GM12878 (cell line): ENCODE measurements at regions not wholly inside any gene's neighbourhood (a gene's known extent, or its start where the extent isn't known, plus 50 kb on each side); places are given as distances from the start of the nearest gene placed in this dataset.

Experiments
- ATAC-seq: fragments of 200-7000 bp; cut with Tn5 transposase; 3 replicates; pipeline ENCODE4 v1.9.1; 2020; ENCODE audit warnings: mild to moderate bottlenecking, moderate library complexity
- BruUV-seq: library from RNA; stranded (reverse); fragments of 400-500 nt; replicated peaks from 2 replicates; lab custom pipeline; 2021; lab: Mats Ljungman, UMichigan
- CTCF ChIA-PET: fragments of 300-600 bp; sonication (Branson Sonifier 250); formaldehyde crosslinking; extraction: SDS; loops from one replicate; lab custom pipeline; 2021; ENCODE audit warnings: inconsistent platforms; lab: Yijun Ruan, JAX
- POLR2A ChIA-PET: fragments of 350-600 bp; formaldehyde crosslinking; extraction: SDS; loops from one replicate; lab custom pipeline; 2021; ENCODE audit warnings: inconsistent platforms; lab: Charles Lee
- RAD21 ChIA-PET: fragments of 300-600 bp; sonication (Branson Sonifier 250); formaldehyde crosslinking; loops from one replicate; lab custom pipeline; 2023; ENCODE audit warnings: antibody characterized with exemption; ENCODE audit not compliant: unreplicated experiment; lab: Charles Lee
- SMC1A ChIA-PET: fragments of 300-600 bp; sonication (Branson Sonifier 250); formaldehyde crosslinking; loops from one replicate; lab custom pipeline; 2023; ENCODE audit not compliant: unreplicated experiment, uncharacterized antibody; lab: Charles Lee
- DNase-seq: peaks from one replicate; pipeline ENCODE4 v3.0.0-alpha.2; 2011; ENCODE audit warnings: low read depth, low spot score
- FAIRE-seq: peaks from 3 replicates; lab custom pipeline; 2011; peaks lifted over from hg19 to GRCh38; lab: Jason Lieb, UNC
- H2AFZ ChIP-seq: 2 replicates; pipeline ENCODE4 v1.6.0; 2011; ENCODE audit warnings: low read depth, low read length, control low read depth; ENCODE audit not compliant: control insufficient read depth
- H3K27ac ChIP-seq: 2 replicates; pipeline ENCODE4 v1.5.1; 2011; ENCODE audit warnings: control low read depth; ENCODE audit not compliant: control insufficient read depth, insufficient read depth
- H3K27me3 ChIP-seq, 2 experiments: replicated peaks in 1 of 2; 2 replicates each; pipeline versions ENCODE4 v1.6.0 to v1.6.1; 2011; ENCODE audit warnings: low read length in 1 of 2; ENCODE audit not compliant: control insufficient read depth in 2 of 2, insufficient read depth in 2 of 2
- H3K36me3 ChIP-seq, 2 experiments: 2 replicates each; pipeline ENCODE4 v1.5.1; 2011; ENCODE audit warnings: low read length in 1 of 2; ENCODE audit not compliant: control insufficient read depth in 2 of 2, insufficient read depth in 2 of 2
- H3K4me1 ChIP-seq: 2 replicates; pipeline ENCODE4 v1.6.1; 2011; ENCODE audit warnings: mild to moderate bottlenecking, low read length, moderate library complexity, mixed read lengths; ENCODE audit not compliant: control insufficient read depth, insufficient read depth
- H3K4me2 ChIP-seq: 2 replicates; pipeline ENCODE4 v1.6.0; 2011; ENCODE audit warnings: control low read depth; ENCODE audit not compliant: control insufficient read depth, insufficient read depth
- H3K4me3 ChIP-seq: fragments of 200-600 bp; sonication (generic); 2 replicates; pipeline ENCODE4 v1.5.1; 2016
- H3K79me2 ChIP-seq: 2 replicates; pipeline ENCODE4 v1.6.0; 2011; ENCODE audit warnings: low read length; ENCODE audit not compliant: control insufficient read depth, insufficient read depth
- H3K9ac ChIP-seq: 2 replicates; pipeline ENCODE4 v1.8.0; 2011; ENCODE audit warnings: low read length, control low read depth, mixed read lengths; ENCODE audit not compliant: control insufficient read depth, insufficient read depth
- H3K9me3 ChIP-seq: replicated peaks from 3 replicates; pipeline ENCODE4 v1.5.1; 2011; ENCODE audit warnings: mild to moderate bottlenecking, low read length; ENCODE audit not compliant: control insufficient read depth, insufficient read depth
- H4K20me1 ChIP-seq: 2 replicates; pipeline ENCODE4 v1.6.0; 2011; ENCODE audit not compliant: control insufficient read depth, insufficient read depth
- EED ChIP-seq: sonication (generic); IDR thresholded peaks from 2 replicates; pipeline ENCODE4 v1.6.1; 2016; ENCODE audit warnings: antibody characterized with exemption, low read depth
- HCFC1 ChIP-seq: fragments of 150-350 bp; IDR thresholded peaks from 2 replicates; pipeline ENCODE4 v1.6.1; 2014; ENCODE audit warnings: low read length
- IRF4 ChIP-seq: IDR thresholded peaks from 2 replicates; pipeline ENCODE4 v1.6.1; 2011; ENCODE audit warnings: low read depth, low read length
- JUNB ChIP-seq: IDR thresholded peaks from 2 replicates; pipeline ENCODE4 v1.6.1; 2016; ENCODE audit warnings: antibody characterized with exemption, mild to moderate bottlenecking
- KDM1A ChIP-seq: fragments of 200-600 bp; sonication (generic); IDR thresholded peaks from 2 replicates; pipeline ENCODE4 v1.6.1; 2016; ENCODE audit warnings: borderline replicate concordance
- POLR2A ChIP-seq: IDR thresholded peaks from 2 replicates; pipeline ENCODE4 v1.6.1; 2011; ENCODE audit warnings: low read depth, mild to moderate bottlenecking, low read length
- RFX5 ChIP-seq: IDR thresholded peaks from 2 replicates; pipeline ENCODE4 v1.6.1; 2011; ENCODE audit warnings: low read depth, low read length, improper control_type of control experiment
- SMARCA5 ChIP-seq: fragments of 450-650 bp; IDR thresholded peaks from 2 replicates; pipeline ENCODE4 v1.6.1; 2017; ENCODE audit warnings: mild to moderate bottlenecking
- SPI1 ChIP-seq: IDR thresholded peaks from 2 replicates; pipeline ENCODE4 v1.6.1; 2011; ENCODE audit warnings: low read depth, mild to moderate bottlenecking, low read length, moderate library complexity, borderline replicate concordance; ENCODE audit not compliant: insufficient read depth
- TARDBP ChIP-seq: IDR thresholded peaks from 2 replicates; pipeline ENCODE4 v1.6.1; 2016; ENCODE audit warnings: borderline replicate concordance
- ZBED1 ChIP-seq: IDR thresholded peaks from 2 replicates; pipeline ENCODE4 v1.6.1; 2016; ENCODE audit warnings: borderline replicate concordance
- ZNF207 ChIP-seq: fragments of 450-650 bp; IDR thresholded peaks from 2 replicates; pipeline ENCODE4 v1.6.1; 2014; ENCODE audit warnings: antibody characterized with exemption, mild to moderate bottlenecking, borderline replicate concordance
- ZNF217 ChIP-seq: fragments of 450-650 bp; IDR thresholded peaks from 2 replicates; pipeline ENCODE4 v1.6.1; 2017; ENCODE audit warnings: antibody characterized with exemption, mild to moderate bottlenecking
- ZNF274 ChIP-seq: IDR thresholded peaks from one replicate; pipeline ENCODE4 v1.8.0; 2011; ENCODE audit not compliant: insufficient read length, insufficient read depth
- ZNF384 ChIP-seq: IDR thresholded peaks from 2 replicates; pipeline ENCODE4 v1.6.1; 2012; ENCODE audit warnings: low read depth, mild to moderate bottlenecking, low read length, improper control_type of control experiment, borderline replicate concordance
- ZSCAN29 ChIP-seq: fragments of 450-650 bp; IDR thresholded peaks from 2 replicates; pipeline ENCODE4 v1.6.1; 2017; ENCODE audit warnings: mild to moderate bottlenecking, moderate library complexity
- WGBS: methylation state at CpG from one replicate; pipeline ENCODE4 v1.1.6; 2016; ENCODE audit warnings: low lambda C conversion rate; ENCODE audit not compliant: insufficient replicate concordance, insufficient coverage; ENCODE audit errors: missing lambda C conversion rate; 5-methylcytosine and 5-hydroxymethylcytosine counted together
- in situ Hi-C: fragments of 300-500 bp; cut with MboI; formaldehyde crosslinking; loops from 9 replicates; pipeline ENCODE4 v1.14.3; 2018; ENCODE audit warnings: mixed read lengths
- intact Hi-C: fragments of 100-400 bp; cut with micrococcal nuclease; formaldehyde crosslinking; loops from one replicate; pipeline ENCODE4 v1.14.2; 2022; ENCODE audit not compliant: unreplicated experiment
- TF ChIP-seq, protein P1 (sequence below): fragments of 450-650 bp; IDR thresholded peaks from 2 replicates; pipeline ENCODE4 v1.6.1; 2016; ENCODE audit warnings: mild to moderate bottlenecking
- TF ChIP-seq, protein P2 (sequence below): fragments of 450-650 bp; IDR thresholded peaks from 2 replicates; pipeline ENCODE4 v1.6.1; 2018; ENCODE audit warnings: mild to moderate bottlenecking, low read depth, moderate library complexity; ENCODE audit not compliant: partially characterized antibody
- TF ChIP-seq, protein P3 (sequence below): IDR thresholded peaks from 2 replicates; pipeline ENCODE4 v1.6.1; 2011; ENCODE audit warnings: borderline replicate concordance, low read depth, mild to moderate bottlenecking, moderate library complexity, low read length; ENCODE audit not compliant: insufficient read depth, poor library complexity, severe bottlenecking

GRCh38 chr10:132992433-132993215 is 50.3 kb upstream of the CFAP46 start:
- Histone ChIP-seq H2AFZ (no peak overlapping the region), H3K4me3 (no peak overlapping the region), H3K27ac (no peak overlapping the region), H3K9me3 (no peaks in the 10 kb centered on the region), H3K4me1 (no peaks in the 10 kb centered on the region), H3K79me2 (no peaks in the 10 kb centered on the region), H3K9ac (no peak overlapping the region), H4K20me1 (no peaks in the 10 kb centered on the region), H3K27me3 (no peaks in the 10 kb centered on the region), H3K4me2 (no peak overlapping the region), H3K36me3 (no peaks in the 10 kb centered on the region)
- DNase-seq (no peak), FAIRE-seq (no peak), ATAC-seq (no peak)
- TF ChIP-seq ZNF384 (no peak), JUNB (no peak), RFX5 (no peak), ZNF207 (no peak), SPI1 (no peak), ZBED1 (no peak), EED (no peak), POLR2A (no peak), ZNF217 (no peak), ZNF274 (no peak), HCFC1 (no peak), TARDBP (no peak), ZSCAN29 (no peak), SMARCA5 (no peak), KDM1A (no peak), IRF4 (no peak)
- TF ChIP-seq, protein P1, sequence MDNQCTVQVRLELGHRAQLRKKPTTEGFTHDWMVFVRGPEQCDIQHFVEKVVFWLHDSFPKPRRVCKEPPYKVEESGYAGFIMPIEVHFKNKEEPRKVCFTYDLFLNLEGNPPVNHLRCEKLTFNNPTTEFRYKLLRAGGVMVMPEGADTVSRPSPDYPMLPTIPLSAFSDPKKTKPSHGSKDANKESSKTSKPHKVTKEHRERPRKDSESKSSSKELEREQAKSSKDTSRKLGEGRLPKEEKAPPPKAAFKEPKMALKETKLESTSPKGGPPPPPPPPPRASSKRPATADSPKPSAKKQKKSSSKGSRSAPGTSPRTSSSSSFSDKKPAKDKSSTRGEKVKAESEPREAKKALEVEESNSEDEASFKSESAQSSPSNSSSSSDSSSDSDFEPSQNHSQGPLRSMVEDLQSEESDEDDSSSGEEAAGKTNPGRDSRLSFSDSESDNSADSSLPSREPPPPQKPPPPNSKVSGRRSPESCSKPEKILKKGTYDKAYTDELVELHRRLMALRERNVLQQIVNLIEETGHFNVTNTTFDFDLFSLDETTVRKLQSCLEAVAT, result no peak
- TF ChIP-seq, protein P2, sequence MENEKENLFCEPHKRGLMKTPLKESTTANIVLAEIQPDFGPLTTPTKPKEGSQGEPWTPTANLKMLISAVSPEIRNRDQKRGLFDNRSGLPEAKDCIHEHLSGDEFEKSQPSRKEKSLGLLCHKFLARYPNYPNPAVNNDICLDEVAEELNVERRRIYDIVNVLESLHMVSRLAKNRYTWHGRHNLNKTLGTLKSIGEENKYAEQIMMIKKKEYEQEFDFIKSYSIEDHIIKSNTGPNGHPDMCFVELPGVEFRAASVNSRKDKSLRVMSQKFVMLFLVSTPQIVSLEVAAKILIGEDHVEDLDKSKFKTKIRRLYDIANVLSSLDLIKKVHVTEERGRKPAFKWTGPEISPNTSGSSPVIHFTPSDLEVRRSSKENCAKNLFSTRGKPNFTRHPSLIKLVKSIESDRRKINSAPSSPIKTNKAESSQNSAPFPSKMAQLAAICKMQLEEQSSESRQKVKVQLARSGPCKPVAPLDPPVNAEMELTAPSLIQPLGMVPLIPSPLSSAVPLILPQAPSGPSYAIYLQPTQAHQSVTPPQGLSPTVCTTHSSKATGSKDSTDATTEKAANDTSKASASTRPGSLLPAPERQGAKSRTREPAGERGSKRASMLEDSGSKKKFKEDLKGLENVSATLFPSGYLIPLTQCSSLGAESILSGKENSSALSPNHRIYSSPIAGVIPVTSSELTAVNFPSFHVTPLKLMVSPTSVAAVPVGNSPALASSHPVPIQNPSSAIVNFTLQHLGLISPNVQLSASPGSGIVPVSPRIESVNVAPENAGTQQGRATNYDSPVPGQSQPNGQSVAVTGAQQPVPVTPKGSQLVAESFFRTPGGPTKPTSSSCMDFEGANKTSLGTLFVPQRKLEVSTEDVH, result no peak
- TF ChIP-seq, protein P3, sequence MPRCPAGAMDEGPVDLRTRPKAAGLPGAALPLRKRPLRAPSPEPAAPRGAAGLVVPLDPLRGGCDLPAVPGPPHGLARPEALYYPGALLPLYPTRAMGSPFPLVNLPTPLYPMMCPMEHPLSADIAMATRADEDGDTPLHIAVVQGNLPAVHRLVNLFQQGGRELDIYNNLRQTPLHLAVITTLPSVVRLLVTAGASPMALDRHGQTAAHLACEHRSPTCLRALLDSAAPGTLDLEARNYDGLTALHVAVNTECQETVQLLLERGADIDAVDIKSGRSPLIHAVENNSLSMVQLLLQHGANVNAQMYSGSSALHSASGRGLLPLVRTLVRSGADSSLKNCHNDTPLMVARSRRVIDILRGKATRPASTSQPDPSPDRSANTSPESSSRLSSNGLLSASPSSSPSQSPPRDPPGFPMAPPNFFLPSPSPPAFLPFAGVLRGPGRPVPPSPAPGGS, result no peak
- WGBS, result 36% methylated on average over 24 of the region's 36 CpGs
- ChIA-PET POLR2A (no interaction called here), RAD21 (no interaction called here), SMC1A (no interaction called here), CTCF (no interaction called here)
- intact Hi-C loops, result no loop called here
- in situ Hi-C loops, result no loop called here
- no TSS peak for BruUV-seq
